Small intestine (tissue), 7 donors: ENCODE measurements at regions not wholly inside any gene's neighbourhood (a gene's known extent, or its start where the extent isn't known, plus 50 kb on each side); places are given as distances from the start of the nearest gene placed in this dataset.
"Not testable (repeated sequence)": the region's sequence is repeated elsewhere in the genome, so short reads cannot be mapped to it uniquely, and the experiment has no call there.

Experiments
- DNase-seq, 2 donors: peaks; one replicate each; pipeline versions ENCODE4 v3.0.0 to v3.0.0-alpha.2; 2013
- FAIRE-seq: peaks from 2 replicates; lab custom pipeline; 2012; peaks lifted over from hg19 to GRCh38; lab: Jason Lieb, UNC
- H3K27ac ChIP-seq, 3 donors: one replicate each; pipeline ENCODE4 v1.5.1; 2013; ENCODE audit warnings: low read length in 2 of 3, mild to moderate bottlenecking in 2 of 3, control low read depth in 1 of 3, inconsistent platforms in 1 of 3, low read depth in 1 of 3, moderate library complexity in 1 of 3
- H3K27me3 ChIP-seq, 3 donors: one replicate each; pipeline ENCODE4 v1.6.1; 2013; ENCODE audit warnings: low read length in 3 of 3, inconsistent platforms in 1 of 3; ENCODE audit not compliant: control insufficient read depth in 3 of 3, insufficient read depth in 3 of 3
- H3K36me3 ChIP-seq, 3 donors: one replicate each; pipeline ENCODE4 v1.6.1; 2013; ENCODE audit warnings: low read length in 3 of 3, inconsistent platforms in 1 of 3, low read depth in 1 of 3, mild to moderate bottlenecking in 1 of 3, moderate library complexity in 1 of 3; ENCODE audit not compliant: control insufficient read depth in 3 of 3, insufficient read depth in 2 of 3
- H3K4me1 ChIP-seq, 3 donors: one replicate each; pipeline ENCODE4 v1.6.1; 2013; ENCODE audit warnings: low read length in 2 of 3, inconsistent platforms in 1 of 3, low read depth in 1 of 3, mild to moderate bottlenecking in 1 of 3, moderate library complexity in 1 of 3; ENCODE audit not compliant: control insufficient read depth in 3 of 3, insufficient read depth in 2 of 3
- H3K4me3 ChIP-seq, 3 donors: one replicate each; pipeline ENCODE4 v1.5.1; 2013; ENCODE audit warnings: low read length in 3 of 3, control low read depth in 1 of 3, inconsistent platforms in 1 of 3, low read depth in 1 of 3, mild to moderate bottlenecking in 1 of 3, moderate library complexity in 1 of 3
- H3K9me3 ChIP-seq, 2 donors: one replicate each; pipeline ENCODE4 v1.6.1; 2013; ENCODE audit warnings: low read depth in 1 of 2, low read length in 1 of 2; ENCODE audit not compliant: control insufficient read depth in 2 of 2, insufficient read depth in 1 of 2
- WGBS, 3 donors: extraction: QIAGEN DNeasy Blood & Tissue Kit; methylation state at CpG; one replicate each; pipeline ENCODE4 v1.1.7; 2013; 5-methylcytosine and 5-hydroxymethylcytosine counted together
- donor health status: healthy with polysubstance abuse.
- donor health status: control.
- donor health status: control.
- donor health status: Bipolar disorder and iron deficiency.
- donor health status: healthy.

DNA sequence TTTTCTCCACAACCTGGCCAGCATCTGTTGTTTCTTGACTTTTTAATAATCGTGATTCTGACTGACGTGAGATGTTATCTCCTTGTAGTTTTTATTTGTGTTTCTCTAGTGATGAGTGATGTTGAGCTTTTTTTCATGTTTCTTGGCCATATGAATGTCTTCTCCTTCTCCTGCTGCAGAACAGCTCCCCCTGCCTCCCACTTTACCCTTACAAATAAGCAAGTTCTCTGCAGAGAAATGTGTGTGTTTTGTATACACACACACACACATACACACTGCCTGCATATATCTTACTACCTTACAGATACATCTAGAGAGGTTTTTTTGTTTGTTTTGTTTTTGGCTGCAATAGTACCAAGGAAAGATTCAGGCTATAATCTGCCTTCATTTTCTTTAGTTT is 88.7 kb upstream of the PHF24 start:
- FAIRE-seq (no peak), DNase-seq (peak in 1 of 2 donors; percentile 8)
- H3K9me3 ChIP-seq, result peaks cover 0 to 9% of the 10 kb centered on the region in 2 donors
- H3K4me3 ChIP-seq, result no peak overlapping the region
- 36 to 54% (median 49%) methylated on average over 2 of the region's 2 CpGs for WGBS, 3 donors
- no peaks in the 10 kb centered on the region for H3K36me3 ChIP-seq
- H3K4me1 ChIP-seq, result no peaks in the 10 kb centered on the region
- peaks cover 0 to 2% (median 0%) of the 10 kb centered on the region in 3 donors for H3K27me3 ChIP-seq
- no peak overlapping the region for H3K27ac ChIP-seq

DNA sequence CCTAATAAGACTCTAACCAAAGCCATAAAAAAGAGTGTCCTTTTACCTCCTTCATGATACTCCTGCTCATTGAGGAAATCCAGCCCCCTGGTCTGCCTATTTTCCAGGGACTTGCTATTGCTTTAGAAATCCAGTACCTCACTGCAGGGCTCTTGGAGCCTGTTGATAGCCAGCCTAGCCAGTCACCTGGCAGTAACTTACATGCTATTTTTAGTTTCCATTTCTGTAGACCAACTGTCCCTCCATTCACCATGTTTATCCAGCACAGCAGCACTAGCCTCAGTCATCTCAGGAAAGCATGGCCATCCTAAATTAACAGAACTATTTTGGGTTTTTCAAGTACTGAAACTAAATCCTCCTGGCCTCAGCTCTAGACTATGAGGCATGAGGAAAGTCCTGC is 91.5 kb upstream of the PHF24 start:
- Histone ChIP-seq H3K4me3 (no peak overlapping the region), H3K27me3 (peaks cover 0 to 2% (median 0%) of the 10 kb centered on the region in 3 donors), H3K36me3 (no peaks in the 10 kb centered on the region), H3K27ac (no peak overlapping the region), H3K9me3 (peaks cover 0 to 12% of the 10 kb centered on the region in 2 donors), H3K4me1 (no peaks in the 10 kb centered on the region)
- FAIRE-seq (no peak), DNase-seq (no peak)

DNA sequence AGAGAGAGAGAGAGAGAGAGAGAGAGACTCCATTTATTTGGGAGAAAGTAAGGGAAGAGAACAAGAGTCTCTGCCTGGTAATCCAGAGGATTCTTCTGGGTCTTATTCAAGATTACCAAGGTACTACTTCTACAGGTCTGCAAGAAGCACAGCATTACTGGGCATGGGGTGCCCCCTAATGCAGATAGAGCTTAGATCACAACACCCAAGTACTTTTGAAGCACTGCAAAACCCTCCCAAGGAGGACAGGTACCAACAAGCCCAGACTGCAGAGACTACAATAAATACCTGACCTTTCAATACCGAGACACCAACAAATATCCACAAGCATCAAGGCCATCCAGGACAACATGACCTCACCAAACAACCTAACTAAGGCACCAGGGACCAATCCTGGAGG is 94.7 kb upstream of the PHF24 start:
- Histone ChIP-seq H3K4me1 (no peaks in the 10 kb centered on the region), H3K27ac (no peak overlapping the region), H3K9me3 (peaks cover 0 to 17% of the 10 kb centered on the region in 2 donors), H3K27me3 (peaks cover 0 to 3% (median 2%) of the 10 kb centered on the region in 3 donors), H3K36me3 (no peaks in the 10 kb centered on the region), H3K4me3 (no peak overlapping the region)
- DNase-seq (no peak), FAIRE-seq (no peak)
- WGBS, 3 donors, result 43 to 65% (median 62%) methylated on average over 1 of the region's 1 CpG

DNA sequence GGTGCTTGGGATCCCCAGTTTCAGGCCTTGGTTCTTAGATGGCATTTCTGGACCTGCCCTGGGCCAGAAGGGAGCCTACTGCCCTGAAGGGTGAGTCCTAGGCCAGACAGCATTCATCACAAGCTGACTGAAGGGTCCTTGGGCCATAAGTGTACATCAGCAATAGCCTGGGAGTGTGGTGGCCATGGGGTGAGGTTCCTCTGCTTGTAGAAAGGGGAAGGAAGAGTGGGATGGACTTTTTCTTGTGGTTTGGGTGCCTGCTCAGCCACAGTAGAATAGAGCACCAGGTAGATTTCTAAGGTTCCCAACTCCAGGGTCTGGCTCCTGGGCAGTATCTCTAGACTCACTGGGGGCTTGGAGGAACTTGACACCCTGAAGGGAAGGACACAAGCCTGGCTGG is 95.2 kb upstream of the PHF24 start:
- DNase-seq, result no peak
- Histone ChIP-seq H3K4me1 (no peaks in the 10 kb centered on the region), H3K27me3 (peaks cover 0 to 3% (median 2%) of the 10 kb centered on the region in 3 donors), H3K27ac (no peak overlapping the region), H3K9me3 (peaks cover 0 to 22% of the 10 kb centered on the region in 2 donors), H3K36me3 (no peaks in the 10 kb centered on the region), H3K4me3 (no peak overlapping the region)
- no peak for FAIRE-seq

DNA sequence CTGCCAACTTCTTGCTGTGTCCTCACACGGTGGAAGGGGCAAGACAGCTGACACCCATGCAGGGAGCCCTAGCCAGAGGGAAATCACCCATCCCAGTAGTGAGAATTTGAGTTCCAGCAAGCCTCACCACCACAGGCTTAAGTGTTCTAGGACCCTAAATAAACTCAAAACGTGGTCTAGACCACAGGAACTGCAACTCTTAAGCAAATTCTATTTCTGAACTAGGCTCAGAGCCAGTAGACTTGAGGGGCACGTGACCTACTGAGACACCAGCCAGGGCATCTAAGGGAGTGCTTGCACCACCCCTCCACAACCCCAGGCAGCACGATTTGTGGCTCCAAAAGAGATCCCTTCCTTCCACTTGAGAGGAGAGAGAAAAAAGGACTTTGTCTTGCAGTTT is 96.0 kb upstream of the PHF24 start:
- Histone ChIP-seq H3K9me3 (peaks cover 0 to 27% of the 10 kb centered on the region in 2 donors), H3K27me3 (peaks cover 0 to 3% (median 2%) of the 10 kb centered on the region in 3 donors), H3K36me3 (no peaks in the 10 kb centered on the region), H3K4me3 (no peak overlapping the region), H3K4me1 (no peaks in the 10 kb centered on the region), H3K27ac (no peak overlapping the region)
- 26 to 31% (median 27%) methylated on average over 4 of the region's 4 CpGs for WGBS, 3 donors
- no peak for FAIRE-seq
- no peak for DNase-seq

DNA sequence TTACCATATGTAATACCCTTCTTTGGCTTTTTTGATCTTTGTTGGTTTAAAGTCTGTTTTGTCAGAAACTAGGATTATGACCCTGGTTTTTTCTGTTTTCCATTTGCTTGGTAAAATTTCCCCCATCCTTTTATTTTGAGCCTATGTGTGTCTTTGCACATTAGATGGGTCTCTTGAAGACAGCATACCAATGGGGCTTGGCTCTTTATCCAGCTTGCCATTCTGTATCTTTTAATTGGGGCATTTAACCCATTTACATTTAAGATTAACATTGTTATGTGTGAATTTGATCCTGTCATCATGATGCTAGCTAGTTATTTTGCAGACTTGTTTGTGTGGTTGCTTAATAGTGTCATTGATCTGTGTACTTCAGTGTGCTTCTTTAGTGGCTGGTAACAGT is 103.1 kb upstream of the PHF24 start:
- not testable (repeated sequence) for H3K4me1 ChIP-seq, FAIRE-seq, DNase-seq, H3K27ac ChIP-seq, H3K36me3 ChIP-seq, H3K27me3 ChIP-seq, H3K4me3 ChIP-seq
- H3K9me3 ChIP-seq, result peaks cover 0 to 27% of the 10 kb centered on the region in 2 donors

DNA sequence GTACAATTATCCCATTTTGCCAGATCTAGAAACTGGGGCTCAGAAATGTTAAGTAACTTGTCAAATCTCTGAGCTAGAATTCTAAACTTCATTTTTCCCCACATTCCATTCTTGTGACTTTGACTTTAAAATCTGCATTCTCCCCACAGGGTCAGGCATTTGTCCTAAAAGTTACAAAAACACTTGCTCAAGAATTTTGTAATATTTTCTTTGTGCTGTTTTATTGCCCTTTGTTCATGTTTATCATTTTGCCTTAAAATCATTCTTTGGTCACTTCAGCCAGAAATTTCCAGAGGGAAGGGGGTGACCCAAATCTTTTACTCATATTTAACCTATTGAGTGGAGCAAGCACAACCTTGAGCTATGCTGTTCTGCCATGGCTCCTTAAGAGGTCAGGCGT is 120.1 kb upstream of the CCL21 start:
- Histone ChIP-seq H3K27me3 (peaks cover 0 to 4% (median 0%) of the 10 kb centered on the region in 3 donors), H3K4me3 (no peak overlapping the region), H3K27ac (no peak overlapping the region), H3K36me3 (no peaks in the 10 kb centered on the region), H3K9me3 (no peaks in the 10 kb centered on the region), H3K4me1 (no peaks in the 10 kb centered on the region)
- FAIRE-seq (no peak), DNase-seq (no peak)
- WGBS, 3 donors, result 85 to 93% (median 88%) methylated on average over 1 of the region's 1 CpG

DNA sequence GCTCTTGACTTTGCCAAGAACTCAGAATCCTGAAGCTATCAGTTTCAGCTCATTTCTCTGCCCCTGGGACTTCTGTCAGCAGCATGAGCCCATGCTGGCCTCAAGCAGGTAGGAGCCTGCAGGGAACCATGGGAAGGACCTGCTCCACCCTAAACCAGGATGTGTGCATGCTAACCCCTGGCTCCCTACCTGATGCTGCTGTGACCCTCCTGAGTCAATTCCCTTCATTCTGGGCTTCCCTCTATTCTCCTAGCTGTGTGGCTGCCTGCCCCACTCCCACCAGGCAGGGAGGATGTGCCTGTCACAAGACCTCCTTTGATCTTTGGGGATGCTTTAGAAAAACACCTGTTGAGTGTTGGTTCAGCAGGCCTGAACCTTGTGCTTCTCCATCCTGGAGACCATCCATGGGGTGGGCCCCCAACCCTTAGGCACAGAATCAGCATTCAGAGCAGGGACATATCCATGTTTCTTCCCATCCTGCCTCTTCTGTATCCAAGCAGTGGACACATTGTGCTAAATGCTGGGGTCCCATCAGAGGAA is 117.1 kb upstream of the CCL21 start:
- Histone ChIP-seq H3K4me3 (no peak overlapping the region), H3K9me3 (no peaks in the 10 kb centered on the region), H3K27ac (no peak overlapping the region), H3K36me3 (no peaks in the 10 kb centered on the region), H3K4me1 (no peaks in the 10 kb centered on the region), H3K27me3 (peaks cover 0 to 2% (median 0%) of the 10 kb centered on the region in 3 donors)
- FAIRE-seq, result no peak
- DNase-seq, result no peak

DNA sequence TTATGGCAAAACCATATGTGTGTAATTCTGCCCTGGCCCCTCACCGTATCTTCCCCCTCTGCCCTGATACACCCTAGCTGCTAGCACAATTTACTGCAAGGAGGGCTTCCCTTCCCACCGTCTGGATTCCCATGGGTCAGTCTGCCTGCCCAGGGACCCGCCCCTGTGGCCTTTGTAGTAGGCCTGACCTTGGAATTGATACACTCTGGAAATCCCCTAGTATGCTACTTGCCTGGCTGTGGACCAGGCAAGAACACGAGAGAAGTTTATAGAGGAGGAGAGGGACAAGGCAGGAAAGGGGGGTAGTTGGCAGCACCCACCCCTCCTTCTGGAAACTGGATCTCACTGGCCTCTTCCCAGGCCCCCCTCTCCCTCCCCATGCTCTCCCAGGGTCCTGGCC is 115.8 kb upstream of the CCL21 start:
- Histone ChIP-seq H3K36me3 (no peaks in the 10 kb centered on the region), H3K27ac (no peak overlapping the region), H3K9me3 (no peaks in the 10 kb centered on the region), H3K27me3 (no peaks in the 10 kb centered on the region), H3K4me3 (no peak overlapping the region), H3K4me1 (no peaks in the 10 kb centered on the region)
- DNase-seq, result no peak
- FAIRE-seq, result no peak
- WGBS, 3 donors, result 42 to 57% (median 46%) methylated on average over 4 of the region's 4 CpGs
